ENCODE measurements at regions not wholly inside any gene's neighbourhood (a gene's known extent, or its start where the extent isn't known, plus 50 kb on each side); places are given as distances from the start of the nearest gene placed in this dataset.

- TF ChIP-seq MAFK (IDR thresholded peaks at IDR 0.05; ENCODE audit: low read depth, low read length): no peak
- TF ChIP-seq CHD1 (IDR thresholded peaks at IDR 0.05; ENCODE audit: low read depth, low read length): no peak
- no peak for TF ChIP-seq CEBPB (IDR thresholded peaks at IDR 0.05; ENCODE audit: low read depth, low read length)
- no peak for TF ChIP-seq CTCF (conservative IDR thresholded peaks at IDR 0.05; ENCODE audit: low read depth, low read length)
- no peak for TF ChIP-seq ELK1 (IDR thresholded peaks at IDR 0.05; ENCODE audit: borderline replicate concordance, low read depth, low read length)
- no peak for TF ChIP-seq FOS (IDR thresholded peaks at IDR 0.05; ENCODE audit: low read depth, low read length)
- no peak for TF ChIP-seq USF2 (IDR thresholded peaks at IDR 0.05; ENCODE audit: low read depth, low read length)
- no peak for TF ChIP-seq MXI1 (IDR thresholded peaks at IDR 0.05; ENCODE audit: borderline replicate concordance, low read depth, low read length)
These were observed 514.2 kb downstream of the VRK1 start for GRCh38 chr14:97311411-97311810.

All from IMR-90 (cell line).